ENCODE measurements at regions not wholly inside any gene's neighbourhood (a gene's known extent, or its start where the extent isn't known, plus 50 kb on each side); places are given as distances from the start of the nearest gene placed in this dataset.

DNA sequence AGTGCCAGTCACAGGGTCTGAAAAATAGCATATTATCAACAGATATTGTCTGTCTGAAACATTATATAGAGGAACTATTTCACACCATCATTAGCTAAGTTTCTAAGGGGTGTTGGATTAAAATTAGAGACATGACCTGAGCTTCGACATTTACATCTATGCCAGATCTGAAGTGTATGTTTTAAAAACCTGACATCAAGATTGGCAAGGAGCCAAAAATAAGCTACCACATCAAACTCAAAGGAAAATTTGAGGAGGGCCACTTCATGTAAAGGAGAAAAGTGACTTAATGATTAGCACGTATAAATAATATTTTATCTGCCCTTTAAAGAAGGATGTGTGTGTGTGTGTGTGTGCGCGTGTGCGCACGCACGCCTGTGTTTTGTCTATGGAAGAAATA is 752.0 kb upstream of the GRM7 start:
- TF ChIP-seq CTCF (IDR thresholded peaks at IDR 0.05), result no peak
- TF ChIP-seq POLR2A (IDR thresholded peaks at IDR 0.05), result no peak

Measured in testis (tissue), 2 donors.